Astrocyte (in vitro differentiated cells and primary cell): ENCODE measurements at regions not wholly inside any gene's neighbourhood (a gene's known extent, or its start where the extent isn't known, plus 50 kb on each side); places are given as distances from the start of the nearest gene placed in this dataset.

ENCODE experiments used
- DNase-seq: peaks from one replicate; pipeline ENCODE4 v3.0.0-alpha.2; 2010; ENCODE audit warnings: low read depth
- FAIRE-seq: peaks from 2 replicates; lab custom pipeline; 2011; peaks lifted over from hg19 to GRCh38; lab: Jason Lieb, UNC
- H2AFZ ChIP-seq: 2 replicates; pipeline ENCODE4 v1.6.0; 2012; ENCODE audit warnings: low read depth, low read length, inconsistent platforms
- H3K27ac ChIP-seq: 2 replicates; pipeline ENCODE4 v1.5.1; 2011; ENCODE audit warnings: low read depth, low read length, inconsistent platforms
- H3K27me3 ChIP-seq: 2 replicates; pipeline ENCODE4 v1.6.0; 2011; ENCODE audit warnings: low read length, inconsistent platforms; ENCODE audit not compliant: insufficient read depth
- H3K36me3 ChIP-seq: 2 replicates; pipeline ENCODE4 v1.5.1; 2011; ENCODE audit warnings: low read length, inconsistent platforms; ENCODE audit not compliant: insufficient read depth
- H3K4me1 ChIP-seq: 2 replicates; pipeline ENCODE4 v1.5.1; 2011; ENCODE audit warnings: low read length, inconsistent platforms; ENCODE audit not compliant: insufficient read depth
- H3K4me2 ChIP-seq: 2 replicates; pipeline ENCODE4 v1.6.0; 2012; ENCODE audit warnings: low read length, inconsistent platforms
- H3K4me3 ChIP-seq: 2 replicates; pipeline ENCODE4 v1.5.1; 2011; ENCODE audit warnings: low read depth, mild to moderate bottlenecking, low read length, inconsistent platforms; ENCODE audit not compliant: insufficient read depth
- H3K79me2 ChIP-seq: 2 replicates; pipeline ENCODE4 v1.6.0; 2012; ENCODE audit warnings: mild to moderate bottlenecking, low read length, inconsistent platforms; ENCODE audit not compliant: insufficient read depth
- H3K9ac ChIP-seq: 2 replicates; pipeline ENCODE4 v1.6.0; 2012; ENCODE audit warnings: mild to moderate bottlenecking, low read length, inconsistent platforms
- H3K9me3 ChIP-seq: 2 replicates; pipeline ENCODE4 v1.5.1; 2012; ENCODE audit warnings: low read depth, mild to moderate bottlenecking, low read length, inconsistent platforms; ENCODE audit not compliant: insufficient read depth
- H4K20me1 ChIP-seq: 2 replicates; pipeline ENCODE4 v1.6.0; 2012; ENCODE audit warnings: low read length, inconsistent platforms; ENCODE audit not compliant: insufficient read depth
- H3K27ac Mint-ChIP-seq: one replicate; pipeline ENCODE4 v1.8.0; 2021; ENCODE audit warnings: mild to moderate bottlenecking, mixed read lengths; ENCODE audit not compliant: unreplicated experiment
- H3K27me3 Mint-ChIP-seq: one replicate; pipeline ENCODE4 v1.8.0; 2021; ENCODE audit warnings: low read depth, mixed read lengths; ENCODE audit not compliant: unreplicated experiment
- H3K36me3 Mint-ChIP-seq: one replicate; pipeline ENCODE4 v1.8.0; 2021; ENCODE audit warnings: low read depth, mixed read lengths; ENCODE audit not compliant: unreplicated experiment
- H3K4me1 Mint-ChIP-seq: one replicate; pipeline ENCODE4 v1.8.0; 2021; ENCODE audit warnings: low read depth, mixed read lengths; ENCODE audit not compliant: unreplicated experiment
- H3K4me3 Mint-ChIP-seq: one replicate; pipeline ENCODE4 v1.8.0; 2021; ENCODE audit warnings: mild to moderate bottlenecking, moderate library complexity, mixed read lengths; ENCODE audit not compliant: unreplicated experiment
- H3K9me3 Mint-ChIP-seq: one replicate; pipeline ENCODE4 v1.8.0; 2021; ENCODE audit warnings: mild to moderate bottlenecking, mixed read lengths; ENCODE audit not compliant: unreplicated experiment
- EZH2 ChIP-seq: IDR thresholded peaks from 2 replicates; pipeline ENCODE4 v1.6.1; 2012; ENCODE audit warnings: mild to moderate bottlenecking, low read length, inconsistent platforms; ENCODE audit not compliant: insufficient read depth
- TF ChIP-seq, protein P1 (sequence below): IDR thresholded peaks from 2 replicates; pipeline ENCODE4 v1.5.1; 2011; ENCODE audit warnings: low read depth, mild to moderate bottlenecking, inconsistent platforms, low read length, moderate library complexity; ENCODE audit not compliant: insufficient read depth

GRCh38 chr6:108774555-108774954, 73.7 kb upstream of the ARMC2 start:
- no peak overlapping the region for H3K27ac Mint-ChIP-seq
- peaks cover 8% of the 10 kb centered on the region for H3K9me3 Mint-ChIP-seq
- H3K4me1 Mint-ChIP-seq, result no peaks in the 10 kb centered on the region
- Histone ChIP-seq H2AFZ (no peak overlapping the region), H3K36me3 (no peaks in the 10 kb centered on the region), H3K27me3 (no peaks in the 10 kb centered on the region), H3K4me2 (no peak overlapping the region), H3K4me3 (no peak overlapping the region), H3K9me3 (no peaks in the 10 kb centered on the region), H3K4me1 (no peaks in the 10 kb centered on the region), H3K27ac (no peak overlapping the region), H3K79me2 (no peaks in the 10 kb centered on the region), H4K20me1 (no peaks in the 10 kb centered on the region), H3K9ac (no peak overlapping the region)
- H3K4me3 Mint-ChIP-seq, result no peak overlapping the region
- TF ChIP-seq, protein P1, sequence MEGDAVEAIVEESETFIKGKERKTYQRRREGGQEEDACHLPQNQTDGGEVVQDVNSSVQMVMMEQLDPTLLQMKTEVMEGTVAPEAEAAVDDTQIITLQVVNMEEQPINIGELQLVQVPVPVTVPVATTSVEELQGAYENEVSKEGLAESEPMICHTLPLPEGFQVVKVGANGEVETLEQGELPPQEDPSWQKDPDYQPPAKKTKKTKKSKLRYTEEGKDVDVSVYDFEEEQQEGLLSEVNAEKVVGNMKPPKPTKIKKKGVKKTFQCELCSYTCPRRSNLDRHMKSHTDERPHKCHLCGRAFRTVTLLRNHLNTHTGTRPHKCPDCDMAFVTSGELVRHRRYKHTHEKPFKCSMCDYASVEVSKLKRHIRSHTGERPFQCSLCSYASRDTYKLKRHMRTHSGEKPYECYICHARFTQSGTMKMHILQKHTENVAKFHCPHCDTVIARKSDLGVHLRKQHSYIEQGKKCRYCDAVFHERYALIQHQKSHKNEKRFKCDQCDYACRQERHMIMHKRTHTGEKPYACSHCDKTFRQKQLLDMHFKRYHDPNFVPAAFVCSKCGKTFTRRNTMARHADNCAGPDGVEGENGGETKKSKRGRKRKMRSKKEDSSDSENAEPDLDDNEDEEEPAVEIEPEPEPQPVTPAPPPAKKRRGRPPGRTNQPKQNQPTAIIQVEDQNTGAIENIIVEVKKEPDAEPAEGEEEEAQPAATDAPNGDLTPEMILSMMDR, result no peak
- TF ChIP-seq EZH2, result no peak
- H3K27me3 Mint-ChIP-seq, result peaks cover 3% of the 10 kb centered on the region
- DNase-seq, result no peak
- H3K36me3 Mint-ChIP-seq, result peaks cover 2% of the 10 kb centered on the region
- FAIRE-seq, result no peak

- no peaks in the 10 kb centered on the region for H3K27me3 ChIP-seq
- TF ChIP-seq, protein P1, result no peak
- no peak for TF ChIP-seq EZH2
- no peak overlapping the region for H3K27ac ChIP-seq
- Mint-ChIP-seq H3K9me3 (peaks cover 2% of the 10 kb centered on the region), H3K4me3 (no peak overlapping the region), H3K36me3 (no peaks in the 10 kb centered on the region), H3K4me1 (peaks cover 5% of the 10 kb centered on the region), H3K27ac (no peak overlapping the region), H3K27me3 (peaks cover 12% of the 10 kb centered on the region)
- no peak overlapping the region for H3K9ac ChIP-seq
- H3K4me2 ChIP-seq, result no peak overlapping the region
- no peaks in the 10 kb centered on the region for H3K79me2 ChIP-seq
- H4K20me1 ChIP-seq, result no peaks in the 10 kb centered on the region
- no peaks in the 10 kb centered on the region for H3K36me3 ChIP-seq
- no peak overlapping the region for H3K4me3 ChIP-seq
- FAIRE-seq (no peak), DNase-seq (no peak)
- no peak overlapping the region for H2AFZ ChIP-seq
- H3K4me1 ChIP-seq, result peaks cover 5% of the 10 kb centered on the region
- no peaks in the 10 kb centered on the region for H3K9me3 ChIP-seq
These were observed 70.7 kb upstream of the ARMC2 start for GRCh38 chr6:108777536-108777935.

DNA sequence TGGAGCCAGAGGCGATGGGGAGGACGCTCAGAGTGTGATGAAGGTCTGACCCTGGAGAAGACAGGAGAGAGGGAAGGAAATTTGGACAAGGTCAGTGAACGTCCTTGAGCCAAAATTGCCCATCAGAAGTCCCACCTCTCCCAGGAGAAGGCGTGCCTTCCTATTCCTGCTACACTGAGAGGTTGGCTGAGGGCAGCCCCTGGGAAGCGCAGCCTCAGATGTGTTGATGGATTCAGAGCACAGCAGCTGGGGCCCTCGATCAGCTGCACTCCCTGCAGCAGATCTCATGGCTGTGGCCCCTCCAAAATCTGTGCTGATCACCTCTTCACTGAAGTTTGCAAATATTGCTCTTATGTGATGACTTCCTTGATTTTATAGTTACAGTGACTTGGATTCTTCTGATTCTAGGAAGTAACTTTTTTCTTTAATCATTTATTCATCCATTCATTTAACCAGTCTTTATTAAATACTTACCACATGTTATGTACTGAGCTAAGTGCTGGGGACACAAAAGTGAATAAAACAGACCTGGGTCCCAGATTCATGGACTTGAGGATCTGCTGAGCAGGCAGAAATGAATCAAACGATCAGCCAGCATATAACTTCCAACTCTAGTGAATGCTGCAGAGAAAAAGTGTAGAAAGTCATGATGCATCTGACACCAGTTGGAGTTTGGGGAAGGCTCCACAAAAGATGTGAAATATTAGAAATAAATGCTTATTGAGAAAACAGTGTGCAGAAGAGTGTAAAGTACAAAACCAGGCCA, 69.6 kb upstream of the ARMC2 start:
- H3K9ac ChIP-seq, result no peak overlapping the region
- Mint-ChIP-seq H3K9me3 (peaks cover 2% of the 10 kb centered on the region), H3K27me3 (peaks cover 16% of the 10 kb centered on the region), H3K27ac (no peak overlapping the region), H3K36me3 (no peaks in the 10 kb centered on the region), H3K4me3 (no peak overlapping the region), H3K4me1 (peaks cover 5% of the 10 kb centered on the region)
- no peak for FAIRE-seq
- DNase-seq, result no peak
- no peak overlapping the region for H3K27ac ChIP-seq
- no peak overlapping the region for H2AFZ ChIP-seq
- no peaks in the 10 kb centered on the region for H3K79me2 ChIP-seq
- no peak overlapping the region for H3K4me2 ChIP-seq
- H3K9me3 ChIP-seq, result no peaks in the 10 kb centered on the region
- H4K20me1 ChIP-seq, result no peaks in the 10 kb centered on the region
- H3K36me3 ChIP-seq, result no peaks in the 10 kb centered on the region
- no peak overlapping the region for H3K4me3 ChIP-seq
- TF ChIP-seq, protein P1, result no peak
- no peak for TF ChIP-seq EZH2
- H3K4me1 ChIP-seq, result peaks cover 10% of the 10 kb centered on the region
- H3K27me3 ChIP-seq, result no peaks in the 10 kb centered on the region
